HUES64 (cell line): ENCODE measurements at regions not wholly inside any gene's neighbourhood (a gene's known extent, or its start where the extent isn't known, plus 50 kb on each side); places are given as distances from the start of the nearest gene placed in this dataset.

Experiments
- H3K27ac ChIP-seq: 2 replicates; pipeline ENCODE4 v1.7.0; 2013; ENCODE audit warnings: low read depth, low read length, inconsistent platforms
- H3K27me3 ChIP-seq: 2 replicates; pipeline ENCODE4 v1.6.1; 2013; ENCODE audit warnings: mild to moderate bottlenecking, low read length; ENCODE audit not compliant: insufficient read depth
- H3K36me3 ChIP-seq: 2 replicates; pipeline ENCODE4 v1.6.1; 2013; ENCODE audit warnings: mild to moderate bottlenecking, low read length; ENCODE audit not compliant: insufficient read depth
- H3K4me1 ChIP-seq: 2 replicates; pipeline ENCODE4 v1.6.1; 2013; ENCODE audit warnings: mild to moderate bottlenecking, low read length, moderate library complexity; ENCODE audit not compliant: insufficient read depth
- H3K4me3 ChIP-seq: 2 replicates; pipeline ENCODE4 v1.5.1; 2013; ENCODE audit warnings: mild to moderate bottlenecking, low read length, moderate library complexity
- H3K9ac ChIP-seq: 2 replicates; pipeline ENCODE4 v1.6.1; 2013; ENCODE audit warnings: mild to moderate bottlenecking, low read depth, low read length
- H3K9me3 ChIP-seq: 2 replicates; pipeline ENCODE4 v1.6.1; 2013; ENCODE audit warnings: low read depth, low read length; ENCODE audit not compliant: insufficient read depth
- WGBS: fragments of 150-250, 120-280 bp; methylation state at CpG from one replicate; pipeline ENCODE4 v1.1.7; 2013; ENCODE audit warnings: missing lambda C conversion rate; 5-methylcytosine and 5-hydroxymethylcytosine counted together

DNA sequence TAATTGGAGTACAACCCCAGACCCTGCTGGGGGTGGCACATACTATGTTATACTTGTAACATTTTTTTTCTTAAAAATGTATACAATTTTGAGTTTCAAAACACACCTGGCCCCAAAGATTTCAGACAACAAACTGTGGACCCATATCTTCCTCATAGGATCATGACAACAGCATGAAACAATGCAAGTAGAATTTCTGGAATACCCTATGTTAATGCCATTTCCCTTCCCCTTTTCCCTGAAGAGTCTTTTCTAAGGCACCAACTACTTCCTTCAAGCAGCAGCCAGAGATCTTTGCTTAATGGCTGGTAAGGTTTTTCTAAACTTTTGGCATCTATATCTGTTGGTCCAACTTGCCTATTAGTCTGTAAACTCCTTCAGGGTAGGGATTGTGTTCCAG is 99.9 kb upstream of the SERBP1 start:
- Histone ChIP-seq H3K9ac (no peak overlapping the region), H3K27me3 (peaks cover 5% of the 10 kb centered on the region; the same call in 1 of the 2 replicates), H3K27ac (no peak overlapping the region), H3K36me3 (no peaks in the 10 kb centered on the region), H3K4me3 (no peak overlapping the region), H3K9me3 (no peaks in the 10 kb centered on the region), H3K4me1 (no peaks in the 10 kb centered on the region)

DNA sequence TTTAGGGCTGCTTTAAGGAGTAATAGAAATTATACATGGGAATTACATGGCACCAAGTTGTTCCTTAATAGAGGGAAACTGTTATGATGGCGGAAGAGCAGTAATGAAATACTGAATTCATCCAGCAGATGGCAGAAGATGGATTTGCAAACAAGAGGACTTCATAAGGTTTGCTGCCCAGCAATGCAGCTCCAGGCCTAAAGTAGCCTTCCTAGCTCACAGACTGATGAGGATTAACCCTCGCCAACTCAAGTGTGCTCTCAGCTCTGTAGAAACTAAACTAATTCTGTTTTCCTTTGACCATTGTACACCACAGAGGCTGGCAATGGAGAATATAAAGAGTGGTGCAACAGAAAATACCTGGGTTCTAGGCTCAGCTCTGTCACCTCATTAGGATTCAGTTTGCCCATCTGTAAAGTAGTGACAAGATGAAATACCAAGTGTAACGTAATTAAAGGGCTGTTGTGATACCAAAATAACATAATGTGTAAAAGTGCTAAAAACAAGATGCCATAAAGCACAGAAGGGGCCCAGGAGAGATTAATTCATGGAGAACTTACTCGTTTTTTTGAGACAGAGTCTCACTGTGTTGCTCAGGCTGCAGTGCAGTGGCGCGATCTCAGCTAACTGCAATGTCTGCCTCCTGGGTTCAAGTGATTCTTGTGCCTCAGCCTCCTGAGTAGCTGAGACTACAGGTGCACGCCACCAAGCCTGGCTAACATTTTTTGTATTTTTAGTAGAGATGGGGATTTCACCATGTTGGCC is 102.4 kb upstream of the SERBP1 start:
- Histone ChIP-seq H3K4me3 (no peak overlapping the region), H3K27ac (no peak overlapping the region), H3K36me3 (no peaks in the 10 kb centered on the region), H3K27me3 (no peaks in the 10 kb centered on the region), H3K9ac (no peak overlapping the region), H3K9me3 (no peaks in the 10 kb centered on the region), H3K4me1 (no peaks in the 10 kb centered on the region)
- 85% methylated on average over 7 of the region's 7 CpGs for WGBS

DNA sequence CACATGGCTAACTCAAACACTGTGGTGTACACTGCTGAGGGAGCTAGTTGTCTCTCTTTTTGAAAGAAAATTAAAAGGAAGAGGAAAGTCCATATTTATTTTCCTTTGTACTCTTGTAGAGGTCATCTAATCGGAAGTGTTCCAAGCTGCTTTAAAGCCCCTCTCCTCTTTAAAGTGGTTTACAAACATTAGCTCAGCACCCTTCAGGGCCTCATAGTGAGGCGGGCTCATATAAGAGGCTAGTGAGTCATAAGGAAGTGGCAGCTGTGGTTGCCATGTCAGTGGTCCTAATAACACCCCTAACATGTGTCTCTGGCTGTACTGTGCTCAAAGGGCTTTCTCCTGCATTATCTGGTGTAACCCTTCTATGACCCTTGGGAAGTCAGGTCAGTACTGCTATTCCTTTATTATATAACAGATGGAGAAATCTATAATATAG is 104.4 kb upstream of the SERBP1 start:
- Histone ChIP-seq H3K9me3 (no peaks in the 10 kb centered on the region), H3K36me3 (no peaks in the 10 kb centered on the region), H3K9ac (no peak overlapping the region), H3K27ac (no peak overlapping the region), H3K4me3 (no peak overlapping the region), H3K27me3 (no peaks in the 10 kb centered on the region), H3K4me1 (no peaks in the 10 kb centered on the region)
- WGBS = 89% methylated on average over 2 of the region's 2 CpGs

DNA sequence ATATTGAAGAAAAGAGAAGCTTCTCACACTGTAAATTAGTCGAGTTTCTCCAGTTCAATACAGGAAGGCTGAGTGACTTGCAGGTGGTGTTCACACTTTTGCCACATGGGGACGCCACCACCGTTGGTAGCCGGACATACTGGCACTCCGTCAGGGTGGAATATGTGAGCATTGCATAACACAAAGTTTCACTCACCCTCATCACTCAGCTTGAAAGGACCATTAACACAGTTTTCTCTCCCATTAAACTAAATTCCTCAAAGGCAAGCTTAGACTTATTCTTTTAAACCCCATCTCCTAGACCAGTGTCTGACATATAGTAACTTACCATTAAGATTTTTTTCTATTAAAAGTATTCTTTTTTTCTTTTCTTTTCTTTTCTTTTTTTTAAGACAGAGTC is 105.3 kb upstream of the SERBP1 start:
- no peaks in the 10 kb centered on the region for H3K4me1 ChIP-seq
- H3K27me3 ChIP-seq = no peaks in the 10 kb centered on the region
- no peak overlapping the region for H3K27ac ChIP-seq
- H3K9ac ChIP-seq = no peak overlapping the region
- no peaks in the 10 kb centered on the region for H3K9me3 ChIP-seq
- H3K36me3 ChIP-seq = no peaks in the 10 kb centered on the region
- 20% methylated on average over 5 of the region's 5 CpGs for WGBS
- H3K4me3 ChIP-seq = no peak overlapping the region

DNA sequence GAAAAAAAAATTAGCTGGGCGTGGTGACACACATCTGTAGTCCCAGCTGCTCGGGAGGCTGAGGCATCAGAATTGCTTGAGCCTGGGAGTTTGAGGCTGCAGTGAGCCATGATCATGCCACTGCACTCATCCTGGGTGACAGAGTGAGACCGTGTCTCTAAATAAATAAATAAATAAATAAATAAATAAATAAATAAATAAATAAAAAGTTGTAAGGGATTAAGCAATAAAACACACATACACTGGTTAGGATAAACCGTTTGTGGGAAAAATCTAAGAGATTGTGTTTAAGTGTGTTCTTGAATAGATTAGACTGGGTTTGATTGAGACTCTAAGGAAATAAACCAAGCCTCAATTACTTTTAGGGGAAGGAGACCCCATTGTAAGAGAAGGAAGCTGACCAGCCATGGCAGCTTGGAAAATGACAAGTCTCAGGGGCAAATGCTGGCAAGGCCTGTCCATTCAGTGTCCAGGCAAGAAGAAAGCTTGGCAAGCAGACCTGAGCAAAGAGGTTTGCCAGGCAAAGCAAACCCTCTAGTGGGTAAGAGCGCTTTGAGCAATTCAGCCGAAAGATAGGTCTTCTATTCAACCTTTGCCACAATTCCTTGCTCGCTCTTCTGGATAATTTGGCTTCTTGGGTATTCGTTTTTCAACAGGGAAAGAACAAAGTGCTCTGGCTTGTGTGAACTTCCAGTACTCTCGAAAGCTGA is 106.9 kb upstream of the SERBP1 start:
- no peak overlapping the region for H3K4me3 ChIP-seq
- H3K4me1 ChIP-seq = no peaks in the 10 kb centered on the region
- WGBS = 89% methylated on average over 8 of the region's 9 CpGs
- H3K9me3 ChIP-seq = no peaks in the 10 kb centered on the region
- H3K27me3 ChIP-seq = no peaks in the 10 kb centered on the region
- H3K27ac ChIP-seq = no peak overlapping the region
- no peaks in the 10 kb centered on the region for H3K36me3 ChIP-seq
- no peak overlapping the region for H3K9ac ChIP-seq

DNA sequence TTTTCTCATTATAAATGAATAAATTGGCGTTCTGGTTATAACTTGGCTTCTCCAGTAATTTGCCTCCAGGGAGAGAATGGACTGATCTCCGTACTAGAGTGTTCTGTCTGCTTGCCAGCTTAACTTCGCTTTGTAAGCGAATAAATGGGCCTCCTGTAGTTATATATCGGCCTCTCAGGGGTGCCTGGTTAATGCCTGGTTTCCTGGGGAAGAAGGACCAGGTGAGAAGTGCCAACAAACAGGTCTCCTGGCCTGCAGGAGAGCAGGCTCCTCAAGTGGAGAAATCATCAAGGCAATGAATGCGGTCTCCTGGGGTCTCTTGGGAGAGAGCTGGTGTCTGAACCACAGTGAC is 107.4 kb upstream of the SERBP1 start:
- H3K27me3 ChIP-seq = no peaks in the 10 kb centered on the region
- 92% methylated on average over 6 of the region's 6 CpGs for WGBS
- H3K9me3 ChIP-seq = no peaks in the 10 kb centered on the region
- H3K4me3 ChIP-seq = no peak overlapping the region
- no peak overlapping the region for H3K27ac ChIP-seq
- no peak overlapping the region for H3K9ac ChIP-seq
- no peaks in the 10 kb centered on the region for H3K4me1 ChIP-seq
- H3K36me3 ChIP-seq = no peaks in the 10 kb centered on the region

DNA sequence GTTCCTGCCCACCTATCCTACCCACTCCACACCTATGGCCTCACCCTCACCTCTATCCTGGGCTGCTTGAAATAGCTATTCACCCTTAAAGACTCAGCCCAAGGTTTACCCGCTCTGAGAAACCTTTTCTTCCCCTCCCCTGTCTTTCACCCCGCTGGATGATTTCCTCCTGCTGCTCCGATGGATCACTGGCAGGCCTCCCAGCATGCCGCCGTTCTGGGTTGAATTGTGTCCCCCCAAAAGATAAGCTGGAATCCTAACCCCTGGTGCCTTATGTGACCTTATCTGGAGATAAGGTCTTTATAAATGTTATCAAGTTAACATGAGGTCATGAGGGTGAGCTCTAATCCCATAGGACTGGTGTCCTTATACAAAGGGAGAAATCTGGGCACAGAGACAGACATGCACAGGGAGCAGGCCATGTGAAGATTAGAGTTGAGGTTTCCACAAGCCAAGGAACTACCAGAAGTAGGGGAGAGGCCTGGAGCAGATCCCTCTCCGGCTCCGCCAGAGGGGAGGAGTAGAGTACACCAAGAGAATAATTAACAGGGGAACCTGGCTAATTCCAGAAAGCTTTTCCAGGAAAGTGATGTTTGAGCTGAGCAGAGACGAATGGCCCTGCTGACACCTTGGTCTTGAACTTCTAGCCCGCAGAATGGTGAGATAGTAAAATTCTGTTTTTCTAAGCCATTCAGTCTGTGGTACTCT is 110.0 kb upstream of the SERBP1 start:
- 84% methylated on average over 9 of the region's 9 CpGs for WGBS
- no peak overlapping the region for H3K9ac ChIP-seq
- H3K4me3 ChIP-seq = no peak overlapping the region
- no peaks in the 10 kb centered on the region for H3K4me1 ChIP-seq
- H3K36me3 ChIP-seq = no peaks in the 10 kb centered on the region
- no peaks in the 10 kb centered on the region for H3K27me3 ChIP-seq
- H3K9me3 ChIP-seq = no peaks in the 10 kb centered on the region
- no peak overlapping the region for H3K27ac ChIP-seq

DNA sequence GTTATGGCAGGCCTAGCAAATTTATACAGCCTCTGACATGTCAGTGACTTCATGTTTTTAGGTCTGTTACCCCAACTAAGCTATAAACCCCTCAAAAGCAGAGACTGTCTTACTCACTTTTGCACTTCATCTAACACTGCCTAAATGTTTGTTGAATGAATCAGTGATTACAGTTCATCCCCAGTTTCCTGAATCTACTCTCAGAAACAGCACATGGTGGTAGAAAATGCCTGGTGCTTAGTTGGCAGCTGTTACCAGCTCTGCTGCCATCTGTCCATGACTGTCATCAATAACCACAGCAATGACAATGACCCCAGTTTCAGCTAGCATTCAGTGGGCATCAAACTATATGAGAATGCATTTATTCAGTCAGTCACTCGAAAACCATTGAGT is 110.5 kb upstream of the SERBP1 start:
- WGBS = 92% methylated on average over 1 of the region's 1 CpG
- Histone ChIP-seq H3K9ac (no peak overlapping the region), H3K27ac (no peak overlapping the region), H3K9me3 (no peaks in the 10 kb centered on the region), H3K36me3 (no peaks in the 10 kb centered on the region), H3K4me3 (no peak overlapping the region), H3K27me3 (no peaks in the 10 kb centered on the region), H3K4me1 (no peaks in the 10 kb centered on the region)

DNA sequence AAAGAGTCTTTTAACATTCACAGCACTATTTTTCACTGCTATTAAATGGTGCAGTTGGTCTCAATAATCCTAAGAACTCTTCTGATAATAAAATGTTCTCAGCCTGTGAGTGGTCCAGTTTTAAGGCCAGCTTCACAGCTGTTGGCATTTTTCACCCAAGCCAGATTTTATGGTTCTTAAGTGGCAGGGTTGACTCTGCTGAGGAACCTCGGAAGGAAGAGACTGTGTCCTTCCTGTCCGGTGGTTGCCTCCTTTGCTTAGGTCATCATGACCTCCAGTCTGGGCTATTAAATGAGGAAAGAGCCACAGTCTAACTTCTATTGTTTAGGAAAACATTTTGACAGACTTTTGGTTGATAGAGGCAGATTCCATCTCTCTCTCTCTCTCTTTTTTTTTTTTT is 112.5 kb upstream of the SERBP1 start:
- no peaks in the 10 kb centered on the region for H3K4me1 ChIP-seq
- H3K9ac ChIP-seq = no peak overlapping the region
- no peak overlapping the region for H3K27ac ChIP-seq
- no CpG with 5 or more reads among the region's 2 CpGs for WGBS
- no peak overlapping the region for H3K4me3 ChIP-seq
- no peaks in the 10 kb centered on the region for H3K9me3 ChIP-seq
- no peaks in the 10 kb centered on the region for H3K36me3 ChIP-seq
- no peaks in the 10 kb centered on the region for H3K27me3 ChIP-seq

DNA sequence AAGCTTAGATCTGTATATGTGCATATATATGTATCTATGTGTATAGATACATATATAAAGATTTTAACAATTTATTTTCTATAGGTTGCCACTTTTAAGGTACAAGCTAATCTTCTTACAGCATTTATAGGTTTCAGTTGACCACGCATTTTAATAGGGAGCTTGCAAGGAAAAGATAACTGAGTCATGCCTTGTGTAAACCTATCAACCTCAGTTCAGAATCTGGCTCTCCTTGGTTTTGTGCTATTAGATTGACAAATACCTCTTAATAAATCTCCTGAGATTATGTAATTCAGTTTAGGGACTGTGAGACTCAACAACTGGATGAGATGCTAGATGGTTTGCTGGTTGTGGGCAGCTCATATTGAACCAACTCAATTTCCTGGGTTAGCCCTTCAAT is 114.7 kb upstream of the SERBP1 start:
- Histone ChIP-seq H3K36me3 (no peaks in the 10 kb centered on the region), H3K27ac (no peak overlapping the region), H3K9ac (no peak overlapping the region), H3K27me3 (no peaks in the 10 kb centered on the region), H3K4me3 (no peak overlapping the region), H3K4me1 (no peaks in the 10 kb centered on the region), H3K9me3 (no peaks in the 10 kb centered on the region)
- WGBS = 100% methylated on average over 1 of the region's 1 CpG

DNA sequence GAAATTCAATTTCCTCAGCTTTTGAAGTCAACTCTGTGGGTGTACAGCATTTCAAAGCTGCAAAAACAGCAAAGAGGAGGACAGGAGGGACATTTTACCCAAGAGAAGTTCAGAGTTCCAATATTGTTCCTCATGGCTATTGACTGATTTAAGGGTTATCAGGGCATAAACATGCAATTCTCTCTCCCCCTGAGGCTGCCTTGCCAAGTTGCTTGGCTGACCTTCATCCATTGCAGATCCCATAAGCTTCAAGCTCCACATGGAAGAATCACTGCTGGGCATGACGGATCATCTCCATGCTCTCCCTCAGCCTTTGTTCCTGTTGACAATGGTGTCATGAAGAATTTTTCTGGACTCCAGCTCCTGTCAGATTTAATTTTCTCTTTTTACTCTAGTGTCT is 115.2 kb upstream of the SERBP1 start:
- Histone ChIP-seq H3K9me3 (no peaks in the 10 kb centered on the region), H3K4me3 (no peak overlapping the region), H3K27ac (no peak overlapping the region), H3K9ac (no peak overlapping the region), H3K36me3 (no peaks in the 10 kb centered on the region), H3K4me1 (no peaks in the 10 kb centered on the region), H3K27me3 (no peaks in the 10 kb centered on the region)
- WGBS = 94% methylated on average over 1 of the region's 1 CpG
